SK-N-MC (cell line): ENCODE measurements at regions not wholly inside any gene's neighbourhood (a gene's known extent, or its start where the extent isn't known, plus 50 kb on each side); places are given as distances from the start of the nearest gene placed in this dataset.

Source experiments
- EZH2 ChIP-seq: fragments of 200-600 bp; sonication (generic); IDR thresholded peaks from one replicate; pipeline ENCODE4 v1.6.1; 2017; ENCODE audit warnings: antibody characterized with exemption
- FOXP2 ChIP-seq: optimal IDR thresholded peaks from 2 replicates; pipeline ENCODE3; 2011; ENCODE audit warnings: mild to moderate bottlenecking, moderate library complexity; ENCODE audit not compliant: insufficient read depth; ENCODE audit errors: extremely low read length, control extremely low read depth
- POLR2AphosphoS5 ChIP-seq: IDR thresholded peaks from 2 replicates; pipeline ENCODE4 v1.6.1; 2012; ENCODE audit warnings: mild to moderate bottlenecking, low read depth, low read length, borderline replicate concordance

DNA sequence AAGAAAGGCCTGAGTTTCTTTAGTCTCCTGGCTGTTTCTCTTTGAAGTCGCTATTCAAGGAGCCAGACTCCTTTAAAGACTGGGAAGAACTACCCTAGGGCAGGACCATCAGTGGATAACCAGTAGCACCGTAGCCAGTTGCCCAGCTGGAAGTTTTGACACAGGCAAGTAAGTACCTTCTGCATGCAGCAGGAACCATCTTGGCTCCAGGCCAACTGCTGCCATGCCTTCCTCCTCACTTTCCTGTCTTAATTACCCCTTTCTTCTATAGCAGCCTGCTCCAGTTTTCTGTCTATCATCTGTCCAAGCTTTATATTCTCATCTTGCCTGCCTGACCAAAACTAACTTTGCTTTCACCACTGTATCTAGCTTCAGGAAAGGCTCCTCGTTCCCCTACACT, 149.7 kb upstream of the SV2C start:
- TF ChIP-seq POLR2AphosphoS5 (no peak), EZH2 (no peak), FOXP2 (no peak)
